SK-N-SH (cell line): ENCODE measurements at regions not wholly inside any gene's neighbourhood (a gene's known extent, or its start where the extent isn't known, plus 50 kb on each side); places are given as distances from the start of the nearest gene placed in this dataset.

ENCODE experiments used
- CTCF ChIA-PET: fragments of 300-600, 350-600 bp; formaldehyde crosslinking; extraction: SDS; loops from one replicate; lab custom pipeline; 2021; lab: Yijun Ruan, JAX
- POLR2A ChIA-PET: fragments of 350-600 bp; sonication (Branson Sonifier 250); formaldehyde crosslinking; extraction: SDS; loops from one replicate; lab custom pipeline; 2020; ENCODE audit warnings: antibody characterized with exemption, inconsistent platforms; lab: Yijun Ruan, JAX
- DNase-seq: peaks from one replicate; pipeline ENCODE4 v3.0.0; 2012
- H2AFZ ChIP-seq: fragments of 200-600 bp; sonication (generic); 2 replicates; pipeline ENCODE4 v1.8.1; 2016; ENCODE audit warnings: antibody characterized with exemption, mild to moderate bottlenecking, low read depth
- H3F3A ChIP-seq: fragments of 200-600 bp; sonication (generic); replicated peaks from 2 replicates; pipeline ENCODE3; 2016; ENCODE audit warnings: antibody characterized with exemption, mild to moderate bottlenecking; ENCODE audit not compliant: insufficient read depth
- H3K27ac ChIP-seq, 2 experiments: fragments of 200-500 bp in 1 of 2; fragments of 200-600 bp in 1 of 2; sonication (Bioruptor generic) in 1 of 2; sonication (generic), shearing (Covaris generic) in 1 of 2; 2 replicates each; pipeline versions ENCODE4 v1.5.1 to v1.6.1; 2014 to 2016; ENCODE audit warnings: low read depth in 2 of 2, inconsistent platforms in 1 of 2, low read length in 1 of 2, mild to moderate bottlenecking in 1 of 2, mixed read lengths in 1 of 2
- H3K27me3 ChIP-seq: fragments of 200-600 bp; sonication (generic), shearing (Covaris generic); 2 replicates; pipeline ENCODE4 v1.6.1; 2016; ENCODE audit warnings: mixed run types; ENCODE audit not compliant: insufficient read depth
- H3K36me3 ChIP-seq, 2 experiments: fragments of 200-500 bp in 1 of 2; fragments of 200-600 bp in 1 of 2; sonication (Bioruptor generic) in 1 of 2; sonication (generic) in 1 of 2; replicated peaks in 1 of 2; 2 replicates each; pipeline versions ENCODE3 to v1.5.1; 2014 to 2016; ENCODE audit warnings: low read length in 1 of 2, mild to moderate bottlenecking in 1 of 2; ENCODE audit not compliant: insufficient read depth in 2 of 2, control insufficient read depth in 1 of 2
- H3K4me1 ChIP-seq, 2 experiments: fragments of 200-500 bp in 1 of 2; fragments of 200-600 bp in 1 of 2; sonication (Bioruptor generic) in 1 of 2; sonication (generic), shearing (Covaris generic) in 1 of 2; 2 replicates each; pipeline versions ENCODE4 v1.5.1 to v1.6.1; 2014 to 2016; ENCODE audit warnings: low read depth in 1 of 2, low read length in 1 of 2, mixed run types in 1 of 2; ENCODE audit not compliant: insufficient read depth in 2 of 2, control insufficient read depth in 1 of 2
- H3K4me2 ChIP-seq: fragments of 200-600 bp; sonication (generic), shearing (Covaris generic); 2 replicates; pipeline ENCODE4 v1.6.1; 2017; ENCODE audit warnings: mixed run types
- H3K4me3 ChIP-seq, 2 experiments: fragments of 200-500 bp in 1 of 2; fragments of 200-600 bp in 1 of 2; sonication (Bioruptor generic) in 1 of 2; sonication (generic), shearing (Covaris generic) in 1 of 2; 2 replicates each; pipeline versions ENCODE4 v1.5.1 to v1.8.1; 2014 to 2016; ENCODE audit warnings: low read depth in 2 of 2, inconsistent platforms in 1 of 2, low read length in 1 of 2, mild to moderate bottlenecking in 1 of 2, mixed read lengths in 1 of 2, moderate library complexity in 1 of 2
- H3K79me2 ChIP-seq: fragments of 200-600 bp; sonication (generic); 2 replicates; pipeline ENCODE4 v1.8.1; 2017; ENCODE audit warnings: mild to moderate bottlenecking; ENCODE audit not compliant: insufficient read depth
- H3K9ac ChIP-seq: fragments of 200-600 bp; sonication (generic); 2 replicates; pipeline ENCODE4 v1.6.1; 2017; ENCODE audit warnings: mixed run types
- H3K9me2 ChIP-seq: fragments of 200-600 bp; sonication (generic); 2 replicates; pipeline ENCODE4 v1.6.1; 2017; ENCODE audit warnings: mixed run types
- H3K9me3 ChIP-seq: fragments of 200-600 bp; sonication (generic); 2 replicates; pipeline ENCODE4 v1.6.1; 2017; ENCODE audit warnings: mixed run types, mild to moderate bottlenecking, moderate library complexity
- H4K20me1 ChIP-seq: fragments of 200-600 bp; sonication (generic); 2 replicates; pipeline ENCODE4 v1.6.1; 2017; ENCODE audit warnings: mild to moderate bottlenecking, mixed run types; ENCODE audit not compliant: insufficient read depth
- EZH2phosphoT487 ChIP-seq: fragments of 200-600 bp; sonication (generic); IDR thresholded peaks from 2 replicates; pipeline ENCODE4 v1.6.1; 2017; ENCODE audit warnings: low read depth, mixed run types, mild to moderate bottlenecking, antibody characterized with exemption, moderate library complexity, borderline replicate concordance
- FOSL2 ChIP-seq: IDR thresholded peaks from 2 replicates; pipeline ENCODE4 v1.4.0; 2012; ENCODE audit warnings: low read depth, mild to moderate bottlenecking, moderate library complexity, borderline replicate concordance
- FOXM1 ChIP-seq: IDR thresholded peaks from 2 replicates; pipeline ENCODE4 v1.4.0; 2012; ENCODE audit warnings: low read depth, mild to moderate bottlenecking
- GABPA ChIP-seq: IDR thresholded peaks from 2 replicates; pipeline ENCODE4 v1.4.0; 2012; ENCODE audit warnings: low read depth, mild to moderate bottlenecking
- GATA2 ChIP-seq: sonication (generic); formaldehyde crosslinking; IDR thresholded peaks from 2 replicates; pipeline ENCODE4 v1.5.0; 2020; ENCODE audit warnings: mild to moderate bottlenecking, missing genetic modification reagents
- IRF3 ChIP-seq: fragments of 150-350 bp; IDR thresholded peaks from 2 replicates; pipeline ENCODE4 v1.6.1; 2016; ENCODE audit warnings: mild to moderate bottlenecking, low read depth, low read length
- NRF1 ChIP-seq: IDR thresholded peaks from 2 replicates; pipeline ENCODE4 v1.6.1; 2012; ENCODE audit warnings: low read depth, mild to moderate bottlenecking, low read length
- PBX3 ChIP-seq: IDR thresholded peaks from 2 replicates; pipeline ENCODE4; 2012
- SIN3A ChIP-seq: IDR thresholded peaks from 2 replicates; pipeline ENCODE4 v1.6.1; 2012; ENCODE audit warnings: low read depth, mild to moderate bottlenecking, low read length, moderate library complexity, borderline replicate concordance
- WGBS: methylation state at CpG from one replicate; pipeline ENCODE4 v1.1.6; 2017; ENCODE audit warnings: low lambda C conversion rate; 5-methylcytosine and 5-hydroxymethylcytosine counted together
- TF ChIP-seq, protein P1 (sequence below): IDR thresholded peaks from 2 replicates; pipeline ENCODE4 v1.4.0; 2012; ENCODE audit warnings: low read depth, borderline replicate concordance
- TF ChIP-seq, protein P2 (sequence below): IDR thresholded peaks from 2 replicates; pipeline ENCODE4 v1.4.0; 2012; ENCODE audit warnings: low read depth

GRCh38 chr16:86217891-86218270, 292.4 kb upstream of the FOXF1 start:
- no peak for DNase-seq
- H3K36me3 ChIP-seq, result no peaks in the 10 kb centered on the region
- no peaks in the 10 kb centered on the region for H3F3A ChIP-seq
- ChIA-PET POLR2A (no interaction called here), CTCF (interaction anchor here (1.3 kb wide), 1 partner anchor 16 kb away, joined by 3 read pairs; no protein-coding TSS in a partner anchor)
- H3K9me3 ChIP-seq, result no peaks in the 10 kb centered on the region
- H3K9me2 ChIP-seq, result no peaks in the 10 kb centered on the region
- H3K4me2 ChIP-seq, result no peak overlapping the region
- TF ChIP-seq IRF3, result no peak
- no peak for TF ChIP-seq NRF1
- TF ChIP-seq SIN3A, result no peak
- TF ChIP-seq PBX3, result no peak
- no peak for TF ChIP-seq FOSL2
- no peak overlapping the region for H3K4me3 ChIP-seq
- H3K79me2 ChIP-seq, result no peaks in the 10 kb centered on the region
- H3K27ac ChIP-seq, result no peak overlapping the region
- 19% methylated on average over 4 of the region's 7 CpGs for WGBS
- H4K20me1 ChIP-seq, result no peaks in the 10 kb centered on the region
- peaks cover 83% of the 10 kb centered on the region for H3K27me3 ChIP-seq
- no peak overlapping the region for H2AFZ ChIP-seq
- H3K9ac ChIP-seq, result no peak overlapping the region
- 0 out of 4 replicates have a peak, but pooled peaks cover 0 to 4% of the 10 kb centered on the region in 2 experiments for H3K4me1 ChIP-seq

DNA sequence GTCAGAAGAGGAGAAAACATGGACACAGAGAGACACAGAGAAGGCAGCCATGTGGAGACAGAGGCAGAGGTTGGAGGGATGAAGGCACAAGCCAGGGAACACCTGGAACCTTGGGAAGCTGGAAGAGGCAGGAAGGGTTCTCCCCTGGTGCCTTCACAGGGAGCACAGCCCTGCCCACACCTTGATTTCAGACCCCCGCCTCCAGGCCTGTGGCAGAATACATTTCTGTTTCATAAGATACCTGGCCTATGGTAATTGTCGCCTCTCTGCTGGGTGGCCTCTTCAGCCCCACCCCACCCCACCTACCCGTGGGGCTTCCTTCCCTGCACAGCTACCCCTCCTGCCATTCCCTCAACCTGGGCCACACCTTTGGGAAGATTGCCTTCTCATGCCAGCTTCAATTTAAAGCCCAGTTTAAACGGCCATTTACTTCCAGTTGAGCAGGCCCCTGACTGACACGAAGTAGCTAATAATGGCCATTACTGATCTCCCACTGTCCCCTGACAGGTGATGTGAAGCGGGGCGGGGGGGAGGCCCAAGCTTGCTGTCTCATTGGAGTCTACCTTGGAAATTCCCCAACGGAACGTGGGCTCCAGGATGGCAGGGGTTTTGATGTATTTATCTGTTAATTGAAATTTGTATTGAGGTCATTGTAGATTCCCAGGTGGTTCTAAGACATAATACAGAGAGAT, 291.7 kb upstream of the FOXF1 start:
- ChIA-PET POLR2A (interaction anchor here (0.9 kb wide), 1 partner anchor 151 kb away, joined by 3 read pairs; no protein-coding TSS in a partner anchor), CTCF (no interaction called here)
- H3K9me2 ChIP-seq, result no peaks in the 10 kb centered on the region
- no peak for DNase-seq
- H3K27me3 ChIP-seq, result peaks cover 83% of the 10 kb centered on the region
- H3K4me2 ChIP-seq, result no peak overlapping the region
- H3K36me3 ChIP-seq, result no peaks in the 10 kb centered on the region
- H3K27ac ChIP-seq, result no peak overlapping the region
- WGBS, result 3% methylated on average over 6 of the region's 9 CpGs
- 0 out of 4 replicates have a peak, but pooled peaks cover 0 to 4% of the 10 kb centered on the region in 2 experiments for H3K4me1 ChIP-seq
- TF ChIP-seq, protein P1, sequence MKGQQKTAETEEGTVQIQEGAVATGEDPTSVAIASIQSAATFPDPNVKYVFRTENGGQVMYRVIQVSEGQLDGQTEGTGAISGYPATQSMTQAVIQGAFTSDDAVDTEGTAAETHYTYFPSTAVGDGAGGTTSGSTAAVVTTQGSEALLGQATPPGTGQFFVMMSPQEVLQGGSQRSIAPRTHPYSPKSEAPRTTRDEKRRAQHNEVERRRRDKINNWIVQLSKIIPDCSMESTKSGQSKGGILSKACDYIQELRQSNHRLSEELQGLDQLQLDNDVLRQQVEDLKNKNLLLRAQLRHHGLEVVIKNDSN, result no peak
- TF ChIP-seq PBX3, result no peak
- no peak for TF ChIP-seq GATA2
- no peak for TF ChIP-seq EZH2phosphoT487
- TF ChIP-seq FOXM1, result no peak
- TF ChIP-seq, protein P2, sequence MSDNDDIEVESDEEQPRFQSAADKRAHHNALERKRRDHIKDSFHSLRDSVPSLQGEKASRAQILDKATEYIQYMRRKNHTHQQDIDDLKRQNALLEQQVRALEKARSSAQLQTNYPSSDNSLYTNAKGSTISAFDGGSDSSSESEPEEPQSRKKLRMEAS, result no peak
- no peak for TF ChIP-seq GABPA
- TF ChIP-seq SIN3A, result no peak
- H2AFZ ChIP-seq, result no peak overlapping the region
- no peaks in the 10 kb centered on the region for H4K20me1 ChIP-seq
- no peaks in the 10 kb centered on the region for H3K9me3 ChIP-seq
- H3K79me2 ChIP-seq, result no peaks in the 10 kb centered on the region
- H3F3A ChIP-seq, result no peaks in the 10 kb centered on the region
- no peak overlapping the region for H3K9ac ChIP-seq
- H3K4me3 ChIP-seq, result no peak overlapping the region
